Kidney (tissue), 13 donors: ENCODE measurements at regions not wholly inside any gene's neighbourhood (a gene's known extent, or its start where the extent isn't known, plus 50 kb on each side); places are given as distances from the start of the nearest gene placed in this dataset.

Source experiments
- DNase-seq, 5 donors: peaks; one replicate each; pipeline ENCODE4 v3.0.0-alpha.2; 2013 to 2020
- FAIRE-seq: peaks from 2 replicates; lab custom pipeline; 2012; peaks lifted over from hg19 to GRCh38; lab: Jason Lieb, UNC
- H3K27ac ChIP-seq, 2 donors: one replicate each; pipeline ENCODE4 v1.7.0; 2013; ENCODE audit warnings: low read depth in 2 of 2, low read length in 2 of 2, inconsistent platforms in 1 of 2
- H3K27me3 ChIP-seq: one replicate; pipeline ENCODE4 v1.7.1; 2013; ENCODE audit warnings: low read length, inconsistent platforms; ENCODE audit not compliant: control insufficient read depth, insufficient read depth
- H3K36me3 ChIP-seq, 3 donors: one replicate each; pipeline versions ENCODE4 v1.7.0 to v1.7.1; 2013; ENCODE audit warnings: low read length in 3 of 3, control low read depth in 1 of 3, inconsistent platforms in 1 of 3; ENCODE audit not compliant: insufficient read depth in 3 of 3, control insufficient read depth in 2 of 3
- H3K4me1 ChIP-seq, 3 donors: one replicate each; pipeline versions ENCODE4 v1.7.0 to v1.7.1; 2013; ENCODE audit warnings: low read length in 3 of 3, inconsistent platforms in 1 of 3, low read depth in 1 of 3; ENCODE audit not compliant: control insufficient read depth in 2 of 3, insufficient read depth in 2 of 3
- H3K4me3 ChIP-seq, 3 donors: one replicate each; pipeline versions ENCODE4 v1.7.0 to v1.8.1; 2013; ENCODE audit warnings: low read length in 3 of 3, control low read depth in 1 of 3, inconsistent platforms in 1 of 3
- H3K9ac ChIP-seq, 3 donors: one replicate each; pipeline versions ENCODE4 v1.7.0 to v1.7.1; 2013; ENCODE audit warnings: low read length in 3 of 3, control low read depth in 1 of 3, inconsistent platforms in 1 of 3
- H3K9me3 ChIP-seq, 3 donors: one replicate each; pipeline versions ENCODE4 v1.7.0 to v1.7.1; 2013; ENCODE audit warnings: low read length in 3 of 3, control low read depth in 1 of 3, inconsistent platforms in 1 of 3; ENCODE audit not compliant: control insufficient read depth in 2 of 3, insufficient read depth in 1 of 3
- CTCF ChIP-seq: IDR thresholded peaks from 3 replicates; pipeline ENCODE4 v1.5.1; 2012; ENCODE audit warnings: mild to moderate bottlenecking, moderate library complexity, borderline replicate concordance; ENCODE audit not compliant: insufficient read depth; ENCODE audit errors: extremely low read depth
- intact Hi-C: fragments of 100-400 bp; cut with DNase I; formaldehyde crosslinking; loops from one replicate; pipeline ENCODE4 v1.11.1; 2022
- donor health status: control.
- donor health status: control.
- donor health status: control.
- donor health status: control.
- donor health status: control.
- donor health status: DM: yes; HTN: yes; CAD: no.
- donor health status: Normal renal cell carcinoma (clear cell type).

- TF ChIP-seq CTCF, result no peak
- FAIRE-seq, result no peak
- Histone ChIP-seq H3K4me1 (no peaks in the 10 kb centered on the region), H3K4me3 (no peak overlapping the region), H3K36me3 (no peaks in the 10 kb centered on the region), H3K27me3 (no peaks in the 10 kb centered on the region), H3K27ac (no peak overlapping the region), H3K9me3 (no peaks in the 10 kb centered on the region), H3K9ac (no peak overlapping the region)
- no peak for DNase-seq
- intact Hi-C loops, result no loop called here
These were observed 194.5 kb downstream of the PLK2 start for GRCh38 chr5:58265246-58265930.

- FAIRE-seq (no peak), DNase-seq (no peak)
- Histone ChIP-seq H3K27ac (no peak overlapping the region), H3K4me3 (no peak overlapping the region), H3K9ac (no peak overlapping the region), H3K4me1 (no peaks in the 10 kb centered on the region), H3K9me3 (no peaks in the 10 kb centered on the region), H3K27me3 (no peaks in the 10 kb centered on the region), H3K36me3 (no peaks in the 10 kb centered on the region)
- intact Hi-C loops, result no loop called here
- TF ChIP-seq CTCF, result no peak
These were observed 195.6 kb downstream of the PLK2 start for GRCh38 chr5:58264276-58264675.

GRCh38 chr5:58263296-58263695 is 196.6 kb downstream of the PLK2 start:
- no peak for FAIRE-seq
- H3K27ac ChIP-seq, result no peak overlapping the region
- H3K4me1 ChIP-seq, result no peaks in the 10 kb centered on the region
- no peak for TF ChIP-seq CTCF
- intact Hi-C loops, result no loop called here
- no peak for DNase-seq
- H3K9ac ChIP-seq, result no peak overlapping the region
- no peaks in the 10 kb centered on the region for H3K27me3 ChIP-seq
- H3K36me3 ChIP-seq, result no peaks in the 10 kb centered on the region
- no peak overlapping the region for H3K4me3 ChIP-seq
- no peaks in the 10 kb centered on the region for H3K9me3 ChIP-seq

GRCh38 chr5:58262226-58262625 is 197.7 kb downstream of the PLK2 start:
- Histone ChIP-seq H3K4me3 (no peak overlapping the region), H3K27ac (no peak overlapping the region), H3K27me3 (no peaks in the 10 kb centered on the region), H3K9me3 (no peaks in the 10 kb centered on the region), H3K36me3 (no peaks in the 10 kb centered on the region), H3K9ac (no peak overlapping the region), H3K4me1 (no peaks in the 10 kb centered on the region)
- no peak for TF ChIP-seq CTCF
- no peak for DNase-seq
- intact Hi-C loops, result no loop called here
- FAIRE-seq, result no peak
